ENCODE measurements at regions not wholly inside any gene's neighbourhood (a gene's known extent, or its start where the extent isn't known, plus 50 kb on each side); places are given as distances from the start of the nearest gene placed in this dataset.

DNA sequence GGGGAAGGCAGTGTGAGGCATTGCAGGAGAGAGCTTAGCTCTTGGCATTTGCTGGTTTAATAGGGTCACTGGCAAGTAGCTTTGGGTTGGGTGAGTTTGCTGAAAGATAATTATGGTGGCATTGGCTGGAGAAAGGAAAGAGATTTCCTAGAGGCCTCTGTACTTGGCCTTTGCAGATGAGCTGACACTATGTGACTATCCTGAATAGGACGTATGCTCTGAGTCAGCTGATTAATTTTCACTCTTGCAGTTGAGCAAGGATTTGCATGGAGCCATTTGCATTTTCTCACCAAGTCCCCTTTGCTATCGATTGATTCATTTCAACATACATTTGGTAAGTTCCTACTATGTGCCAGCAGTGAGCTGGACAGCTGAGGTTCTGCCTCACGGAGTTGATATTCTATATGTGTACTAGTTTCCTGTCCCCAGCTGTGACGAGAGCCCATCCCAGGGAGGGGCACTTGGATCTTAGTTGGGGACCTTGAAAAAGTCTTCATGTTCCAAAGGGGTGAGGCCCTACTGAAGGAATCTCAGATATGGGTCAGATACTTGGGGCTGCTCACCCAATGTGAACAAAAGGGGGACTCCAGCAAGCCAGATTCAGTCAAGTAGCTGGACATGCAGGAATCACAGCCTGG is 245.7 kb downstream of the LOXHD1 start:
- no peak for DNase-seq (ENCODE audit: low read depth)
- H3K4me3 ChIP-seq (ENCODE audit: low read depth, low read length), result no peak overlapping the region
- TF ChIP-seq, protein P1, sequence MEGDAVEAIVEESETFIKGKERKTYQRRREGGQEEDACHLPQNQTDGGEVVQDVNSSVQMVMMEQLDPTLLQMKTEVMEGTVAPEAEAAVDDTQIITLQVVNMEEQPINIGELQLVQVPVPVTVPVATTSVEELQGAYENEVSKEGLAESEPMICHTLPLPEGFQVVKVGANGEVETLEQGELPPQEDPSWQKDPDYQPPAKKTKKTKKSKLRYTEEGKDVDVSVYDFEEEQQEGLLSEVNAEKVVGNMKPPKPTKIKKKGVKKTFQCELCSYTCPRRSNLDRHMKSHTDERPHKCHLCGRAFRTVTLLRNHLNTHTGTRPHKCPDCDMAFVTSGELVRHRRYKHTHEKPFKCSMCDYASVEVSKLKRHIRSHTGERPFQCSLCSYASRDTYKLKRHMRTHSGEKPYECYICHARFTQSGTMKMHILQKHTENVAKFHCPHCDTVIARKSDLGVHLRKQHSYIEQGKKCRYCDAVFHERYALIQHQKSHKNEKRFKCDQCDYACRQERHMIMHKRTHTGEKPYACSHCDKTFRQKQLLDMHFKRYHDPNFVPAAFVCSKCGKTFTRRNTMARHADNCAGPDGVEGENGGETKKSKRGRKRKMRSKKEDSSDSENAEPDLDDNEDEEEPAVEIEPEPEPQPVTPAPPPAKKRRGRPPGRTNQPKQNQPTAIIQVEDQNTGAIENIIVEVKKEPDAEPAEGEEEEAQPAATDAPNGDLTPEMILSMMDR (IDR thresholded peaks at IDR 0.05; ENCODE audit: low read depth, low read length), result no peak
- TF ChIP-seq POLR2A (IDR thresholded peaks at IDR 0.05; ENCODE audit: extremely low read depth, insufficient read length) (no peak), MYC (IDR thresholded peaks at IDR 0.05; ENCODE audit: low read depth, low read length) (no peak)
- TF ChIP-seq, protein P2, sequence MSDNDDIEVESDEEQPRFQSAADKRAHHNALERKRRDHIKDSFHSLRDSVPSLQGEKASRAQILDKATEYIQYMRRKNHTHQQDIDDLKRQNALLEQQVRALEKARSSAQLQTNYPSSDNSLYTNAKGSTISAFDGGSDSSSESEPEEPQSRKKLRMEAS (IDR thresholded peaks at IDR 0.05; ENCODE audit: low read depth, low read length), result no peak

DNA sequence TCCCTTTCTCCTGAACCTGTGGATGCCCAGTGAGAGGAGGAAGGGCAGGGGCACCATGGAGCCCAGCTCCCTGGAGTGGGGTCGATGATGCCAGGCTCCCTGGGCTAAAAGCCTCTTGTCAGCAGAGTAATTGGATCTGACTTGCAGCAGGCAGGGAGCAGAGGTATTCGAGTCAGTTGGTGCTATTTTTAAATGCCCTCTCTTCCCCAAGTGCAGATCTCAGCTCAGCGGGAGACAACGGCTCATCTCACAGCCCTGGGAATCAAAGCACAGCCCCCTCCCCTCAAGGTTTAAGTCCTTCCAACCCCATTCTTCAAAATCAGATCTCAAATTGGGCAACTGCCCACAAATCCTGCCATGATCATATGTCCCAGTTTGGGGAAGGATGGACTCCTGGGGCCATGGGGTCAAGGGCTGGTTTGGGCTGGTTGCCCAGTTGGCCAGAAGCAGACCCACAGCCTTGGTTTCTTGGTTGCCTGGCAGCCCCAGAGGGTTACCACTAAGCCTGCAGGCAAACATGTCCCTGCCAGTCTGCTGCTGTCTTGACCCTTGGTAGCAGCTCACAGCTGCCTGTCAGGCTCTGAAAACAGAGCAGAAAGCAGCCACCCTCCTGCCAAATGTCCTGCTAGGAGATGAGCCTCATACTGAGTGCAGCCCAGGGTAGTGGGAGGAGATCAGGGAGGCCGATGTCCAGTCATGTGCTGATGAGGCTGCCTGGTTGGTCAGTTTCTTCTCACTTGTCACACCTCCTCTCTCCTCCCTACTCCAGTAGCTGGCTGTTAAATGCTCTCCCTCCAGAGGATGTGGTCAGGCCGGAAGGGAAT is 244.9 kb downstream of the LOXHD1 start:
- no peak overlapping the region for H3K4me3 ChIP-seq (ENCODE audit: low read depth, low read length)
- DNase-seq (ENCODE audit: low read depth), result no peak
- TF ChIP-seq, protein P2 (IDR thresholded peaks at IDR 0.05; ENCODE audit: low read depth, low read length), result no peak
- TF ChIP-seq MYC (IDR thresholded peaks at IDR 0.05; ENCODE audit: low read depth, low read length), result no peak
- no peak for TF ChIP-seq POLR2A (IDR thresholded peaks at IDR 0.05; ENCODE audit: extremely low read depth, insufficient read length)
- TF ChIP-seq, protein P1 (IDR thresholded peaks at IDR 0.05; ENCODE audit: low read depth, low read length), result no peak

DNA sequence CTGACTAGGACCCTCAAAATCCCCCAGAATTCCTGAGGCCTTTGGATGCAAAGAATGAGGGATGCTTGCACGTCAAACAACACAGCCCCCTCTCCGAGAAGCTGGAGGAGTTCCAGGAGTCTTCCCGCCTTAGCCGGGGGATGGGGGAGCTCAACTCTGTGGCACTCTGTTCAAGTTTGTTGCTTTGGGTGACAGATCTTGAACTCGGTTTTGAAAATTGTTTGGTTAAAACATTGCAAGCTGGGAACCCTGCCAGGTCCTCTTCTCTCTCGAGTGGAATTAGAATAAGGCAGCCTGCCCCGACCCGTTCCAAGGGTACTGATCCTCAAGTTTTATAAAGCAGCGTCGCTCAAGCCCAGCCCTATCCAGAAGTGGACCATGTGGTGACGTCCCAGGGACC is 244.1 kb downstream of the LOXHD1 start:
- TF ChIP-seq POLR2A (IDR thresholded peaks at IDR 0.05; ENCODE audit: extremely low read depth, insufficient read length), result no peak
- TF ChIP-seq, protein P2 (IDR thresholded peaks at IDR 0.05; ENCODE audit: low read depth, low read length), result no peak
- TF ChIP-seq, protein P1 (IDR thresholded peaks at IDR 0.05; ENCODE audit: low read depth, low read length), result no peak
- no peak for TF ChIP-seq MYC (IDR thresholded peaks at IDR 0.05; ENCODE audit: low read depth, low read length)
- no peak for DNase-seq (ENCODE audit: low read depth)
- H3K4me3 ChIP-seq (ENCODE audit: low read depth, low read length), result no peak overlapping the region

DNA sequence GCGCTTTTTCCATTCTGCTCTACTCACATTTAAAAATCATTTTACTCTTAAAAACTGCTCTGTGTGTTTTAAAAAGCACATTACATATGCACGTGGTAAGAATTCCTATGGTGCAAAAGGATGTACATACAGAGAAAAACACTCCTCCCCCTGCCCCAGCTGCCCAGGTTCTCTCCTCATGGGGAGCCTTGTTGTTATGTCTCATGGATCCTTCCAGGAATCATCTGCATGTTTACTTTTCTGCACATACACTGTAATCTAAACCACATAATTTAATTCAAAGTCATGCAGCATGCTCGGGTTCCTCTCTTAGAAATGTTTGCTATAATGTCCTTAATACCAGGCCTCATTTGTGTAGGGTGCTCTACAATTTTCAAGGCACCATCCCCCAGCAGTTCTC is 243.3 kb downstream of the LOXHD1 start:
- no peak overlapping the region for H3K4me3 ChIP-seq (ENCODE audit: low read depth, low read length)
- no peak for DNase-seq (ENCODE audit: low read depth)
- TF ChIP-seq, protein P2 (IDR thresholded peaks at IDR 0.05; ENCODE audit: low read depth, low read length), result no peak

DNA sequence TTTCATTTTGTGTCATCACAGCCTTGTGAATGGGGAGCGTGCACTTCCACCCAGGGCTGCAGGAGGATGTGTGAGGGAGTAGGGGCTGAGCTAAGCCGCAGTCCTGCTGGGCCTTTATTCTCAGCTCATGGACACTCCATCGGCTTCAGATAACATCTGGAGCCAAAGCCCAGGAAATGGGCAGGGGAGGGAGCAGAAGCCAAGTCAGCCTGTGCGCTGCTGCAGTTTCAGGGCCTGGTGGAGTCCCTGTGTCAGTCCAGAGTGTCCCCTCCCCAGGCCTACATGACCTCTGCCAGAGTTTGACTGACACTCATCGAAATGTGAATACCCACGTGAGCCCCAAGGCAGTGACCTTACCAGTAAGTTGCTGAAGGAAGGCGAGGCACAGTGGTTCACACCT is 242.2 kb downstream of the LOXHD1 start:
- H3K4me3 ChIP-seq (ENCODE audit: low read depth, low read length), result no peak overlapping the region
- DNase-seq (ENCODE audit: low read depth), result no peak
- TF ChIP-seq POLR2A (IDR thresholded peaks at IDR 0.05; ENCODE audit: extremely low read depth, insufficient read length), result no peak
- TF ChIP-seq, protein P1 (IDR thresholded peaks at IDR 0.05; ENCODE audit: low read depth, low read length), result no peak
- TF ChIP-seq, protein P2 (IDR thresholded peaks at IDR 0.05; ENCODE audit: low read depth, low read length), result no peak
- TF ChIP-seq MYC (IDR thresholded peaks at IDR 0.05; ENCODE audit: low read depth, low read length), result no peak
